HG03432 (cell line): ENCODE measurements at regions not wholly inside any gene's neighbourhood (a gene's known extent, or its start where the extent isn't known, plus 50 kb on each side); places are given as distances from the start of the nearest gene placed in this dataset.
"Not testable (repeated sequence)": the region's sequence is repeated elsewhere in the genome, so short reads cannot be mapped to it uniquely, and the experiment has no call there.

Experiments used
- ATAC-seq: cut with Tn5 transposase; IDR thresholded peaks from one replicate; pipeline ENCODE4 v1.9.1; 2021; ENCODE audit warnings: mild to moderate bottlenecking, moderate library complexity; ENCODE audit not compliant: unreplicated experiment

DNA sequence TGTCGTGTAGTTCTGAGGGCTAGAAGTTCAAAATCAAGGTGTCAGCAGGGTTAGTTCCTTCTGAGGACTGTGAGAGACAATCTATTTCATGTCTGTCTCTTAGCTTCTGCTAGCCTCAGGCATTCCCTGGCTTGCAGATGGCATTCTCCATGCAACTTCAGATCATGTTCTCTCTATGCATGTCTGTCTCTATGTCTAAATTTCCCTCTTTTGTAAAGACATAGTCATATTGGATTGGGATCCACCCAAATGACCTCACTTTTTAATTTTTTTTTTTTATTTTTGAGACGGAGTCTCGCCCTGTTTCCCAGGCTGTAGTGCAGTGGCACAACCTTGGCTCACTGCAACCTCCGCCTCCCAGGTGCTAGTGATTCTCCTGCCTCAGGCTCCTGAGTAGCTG is 104.6 kb downstream of the RAP2B start:
- ATAC-seq: no peak

DNA sequence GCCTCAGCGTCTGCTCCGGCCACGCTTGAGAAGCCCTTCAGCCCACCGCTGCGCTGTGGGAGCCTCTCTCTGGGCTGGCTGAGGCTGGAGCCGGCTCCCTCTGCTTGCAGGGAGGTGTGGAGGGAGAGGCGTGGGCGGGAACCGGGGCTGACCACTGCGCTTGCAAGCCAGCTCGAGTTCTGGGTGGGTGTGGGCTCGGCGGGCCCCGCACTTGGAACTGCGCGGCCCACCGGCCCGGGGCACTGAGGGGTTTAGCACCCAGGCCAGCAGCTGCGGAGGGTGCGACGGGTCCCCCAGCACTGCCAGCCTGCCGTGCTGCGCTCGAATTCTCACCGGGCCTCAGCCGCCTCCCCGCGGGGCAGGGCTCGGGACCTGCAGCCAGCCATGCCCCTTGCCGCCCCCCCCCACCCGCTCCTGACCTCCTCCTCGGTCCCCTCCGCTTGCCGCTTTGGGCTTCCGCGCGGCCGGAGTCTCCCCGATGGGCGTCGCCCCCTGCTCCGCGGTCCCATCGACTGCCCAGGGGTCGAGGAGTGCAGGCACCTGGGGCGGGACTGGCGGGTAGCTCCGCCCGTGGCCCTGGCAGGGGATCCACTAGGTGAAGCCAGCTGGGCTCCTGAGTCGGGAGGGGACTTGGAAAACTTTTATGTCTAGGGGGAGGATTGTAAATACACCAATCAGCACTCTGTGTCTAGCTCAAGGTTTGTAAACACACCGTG is 106.7 kb downstream of the RAP2B start:
- ATAC-seq: no peak

DNA sequence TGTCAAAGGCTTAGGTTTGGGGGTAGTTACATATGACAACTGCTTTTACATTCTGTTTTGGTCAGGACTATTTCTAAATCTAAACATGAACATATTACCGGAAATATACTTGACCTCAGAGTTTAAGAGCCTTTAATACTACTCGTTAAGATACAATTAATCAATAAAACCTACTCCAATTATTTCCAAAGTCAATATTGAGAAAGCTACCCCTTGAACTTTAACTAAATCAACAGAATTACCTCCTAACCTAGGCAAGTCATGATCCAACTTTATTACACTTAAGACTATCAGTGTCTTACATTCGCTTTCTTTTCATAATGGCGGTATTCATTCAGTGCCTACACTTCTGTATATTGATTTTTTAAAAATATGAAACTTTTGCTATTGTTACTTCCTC is 107.7 kb downstream of the RAP2B start:
- no peak for ATAC-seq

DNA sequence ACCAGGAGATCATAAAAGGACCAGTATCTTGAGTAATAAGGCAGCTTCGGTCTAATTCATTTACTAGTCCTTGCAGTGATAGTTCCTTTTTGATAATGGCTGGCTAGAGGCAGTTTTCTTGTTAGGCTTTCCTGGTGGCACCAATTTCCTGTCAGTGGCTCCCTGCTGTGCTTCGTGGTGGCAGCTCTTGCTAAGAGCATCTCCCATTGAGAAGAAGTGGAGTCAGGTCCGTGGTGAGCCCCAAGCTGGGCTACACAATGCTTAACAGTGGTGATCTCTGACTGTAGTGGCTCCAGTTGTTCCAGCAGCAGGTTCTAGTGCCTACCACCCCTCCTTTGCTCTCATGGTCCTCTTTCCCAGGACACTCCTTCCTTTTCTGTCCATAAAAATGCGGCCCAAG is 111.2 kb downstream of the RAP2B start:
- no peak for ATAC-seq

DNA sequence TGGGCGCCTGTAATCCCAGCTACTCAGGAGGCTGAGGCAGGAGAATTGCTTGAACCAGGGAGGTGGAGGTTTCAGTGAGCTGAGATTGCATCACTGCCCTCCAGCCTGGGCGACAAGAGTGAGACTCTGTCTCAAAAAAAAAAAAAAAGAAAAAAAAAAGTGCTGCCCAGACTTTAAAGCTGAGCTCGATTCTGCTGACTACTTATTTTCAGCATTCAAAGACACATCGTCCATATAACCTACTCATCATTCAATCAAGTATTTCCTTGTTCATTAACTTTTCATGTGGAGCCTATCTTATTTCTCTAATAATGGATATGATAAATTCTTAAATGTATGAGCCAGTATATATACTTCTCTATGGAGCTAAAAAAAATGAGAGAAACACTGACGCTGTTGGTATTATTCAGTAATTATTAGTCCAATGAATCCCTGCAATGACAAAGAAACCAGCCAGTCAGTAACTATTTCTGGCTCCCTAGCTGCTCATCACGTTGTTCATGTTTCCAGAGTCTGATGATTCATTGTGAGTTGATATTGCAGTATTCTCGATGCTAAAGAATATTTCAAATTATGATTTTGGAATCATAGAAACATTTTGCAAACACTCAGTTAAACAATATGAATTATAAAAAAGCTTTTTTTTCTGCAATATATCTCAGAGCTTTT is 111.9 kb downstream of the RAP2B start:
- ATAC-seq: no peak

DNA sequence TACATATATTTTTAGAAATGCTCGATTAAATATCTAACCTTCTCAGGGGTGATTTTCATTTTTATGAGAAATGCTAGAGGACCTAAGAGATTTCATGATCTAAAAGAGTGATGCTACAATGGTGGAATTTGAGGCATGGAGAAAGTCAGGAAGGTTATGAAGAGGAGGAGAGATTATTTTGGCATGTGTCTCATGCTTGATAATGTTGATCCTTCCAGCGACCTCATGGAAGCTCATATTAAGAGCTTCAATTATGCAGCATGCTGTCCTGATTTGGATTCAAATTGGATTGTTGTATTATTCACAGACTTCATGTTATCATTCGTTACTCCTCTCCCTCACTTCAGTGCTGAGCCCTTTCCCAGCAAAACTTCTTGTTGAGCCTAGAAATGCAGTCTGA is 112.5 kb downstream of the RAP2B start:
- ATAC-seq: no peak

DNA sequence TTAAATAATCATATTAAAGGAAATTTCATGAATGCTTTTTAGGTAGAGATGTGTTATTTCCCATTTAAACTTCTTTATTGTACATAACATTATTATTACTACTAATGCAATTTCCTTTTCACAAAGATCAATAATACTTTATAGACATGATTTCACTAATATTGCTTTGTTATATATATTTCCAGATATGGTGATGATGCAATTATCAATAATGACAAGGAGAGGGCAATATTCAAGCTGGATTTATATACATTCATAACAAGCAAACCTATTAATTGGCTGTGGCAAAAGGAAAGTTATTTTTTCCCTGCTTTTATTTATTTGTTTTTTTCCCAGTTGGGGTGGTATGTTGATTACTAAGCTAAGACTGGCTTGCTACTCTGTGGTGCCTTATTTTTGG is 113.5 kb downstream of the RAP2B start:
- ATAC-seq: no peak

DNA sequence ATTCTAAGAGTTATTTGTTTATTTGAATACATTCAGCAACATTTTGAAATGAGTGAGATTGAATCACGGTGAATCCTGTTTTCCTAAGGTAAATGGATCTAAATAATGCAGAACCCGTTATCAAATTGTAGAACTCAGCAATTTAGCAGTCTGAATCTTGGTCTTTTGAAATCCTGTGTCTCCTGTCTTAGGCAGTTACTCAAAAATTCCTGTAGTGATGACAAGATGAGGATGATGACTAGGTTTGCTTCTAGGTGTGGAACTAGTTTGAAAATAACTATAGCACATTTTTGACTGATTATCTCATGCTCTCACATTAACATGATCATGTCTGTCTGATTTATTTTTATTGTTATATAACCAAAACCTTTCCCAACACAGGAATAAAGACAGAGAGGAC is 115.0 kb downstream of the RAP2B start:
- ATAC-seq: no peak

DNA sequence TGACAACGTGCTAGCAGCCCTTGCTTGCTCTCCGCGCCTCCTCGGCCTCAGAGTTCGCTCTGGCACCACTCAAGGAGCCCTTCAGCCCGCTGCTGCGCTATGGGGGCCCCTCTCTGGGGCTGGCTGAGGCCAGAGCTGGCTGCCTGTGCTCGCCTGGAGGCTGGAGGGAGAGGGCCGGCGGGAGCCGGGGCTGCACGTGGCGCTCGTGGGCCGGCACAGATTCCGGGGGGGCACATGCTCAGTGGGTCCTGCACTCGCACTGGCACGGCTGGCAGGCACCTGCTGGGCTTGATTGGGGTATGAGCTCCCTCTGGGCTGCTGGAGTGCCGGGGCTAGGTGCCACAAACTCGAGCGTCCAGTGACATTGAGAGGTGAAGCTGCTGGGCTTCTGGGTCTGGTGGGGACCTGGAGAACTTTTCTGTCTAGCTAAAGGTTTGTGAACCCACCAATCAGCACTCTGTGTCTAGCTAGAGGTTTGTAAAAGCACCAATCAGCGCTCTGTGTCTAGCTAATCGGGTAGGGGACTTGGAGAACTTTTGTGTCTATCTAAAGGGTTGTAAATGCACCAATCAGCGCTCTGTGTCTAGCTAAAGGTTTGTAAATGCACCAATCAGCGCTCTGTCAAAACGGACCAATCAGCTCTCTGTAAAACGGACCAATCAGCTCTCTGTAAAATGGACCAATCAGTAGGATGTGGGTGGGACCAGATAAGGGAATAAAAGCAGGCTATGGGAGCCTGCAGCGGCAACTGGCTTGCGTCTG is 119.4 kb downstream of the RAP2B start:
- not testable (repeated sequence) for ATAC-seq

DNA sequence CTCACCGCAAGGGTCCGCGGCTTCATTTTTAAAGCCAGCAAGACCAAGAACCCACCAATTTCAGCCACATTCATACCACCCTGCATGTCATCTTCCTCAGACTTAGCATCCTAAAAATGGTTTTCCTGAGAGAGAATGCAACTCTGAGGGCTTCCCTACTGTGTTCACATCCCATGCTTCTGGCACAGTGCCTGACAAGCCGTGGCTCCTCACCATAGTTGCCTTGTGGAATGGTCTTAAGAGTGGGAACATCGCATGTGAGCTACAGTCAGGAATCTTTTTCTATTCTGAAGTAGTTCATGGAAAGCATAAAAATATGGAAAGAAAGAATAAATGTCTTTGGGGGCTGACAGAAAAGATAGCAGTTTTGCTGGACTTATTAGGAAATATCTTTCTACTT is 120.3 kb downstream of the RAP2B start:
- ATAC-seq: no peak

DNA sequence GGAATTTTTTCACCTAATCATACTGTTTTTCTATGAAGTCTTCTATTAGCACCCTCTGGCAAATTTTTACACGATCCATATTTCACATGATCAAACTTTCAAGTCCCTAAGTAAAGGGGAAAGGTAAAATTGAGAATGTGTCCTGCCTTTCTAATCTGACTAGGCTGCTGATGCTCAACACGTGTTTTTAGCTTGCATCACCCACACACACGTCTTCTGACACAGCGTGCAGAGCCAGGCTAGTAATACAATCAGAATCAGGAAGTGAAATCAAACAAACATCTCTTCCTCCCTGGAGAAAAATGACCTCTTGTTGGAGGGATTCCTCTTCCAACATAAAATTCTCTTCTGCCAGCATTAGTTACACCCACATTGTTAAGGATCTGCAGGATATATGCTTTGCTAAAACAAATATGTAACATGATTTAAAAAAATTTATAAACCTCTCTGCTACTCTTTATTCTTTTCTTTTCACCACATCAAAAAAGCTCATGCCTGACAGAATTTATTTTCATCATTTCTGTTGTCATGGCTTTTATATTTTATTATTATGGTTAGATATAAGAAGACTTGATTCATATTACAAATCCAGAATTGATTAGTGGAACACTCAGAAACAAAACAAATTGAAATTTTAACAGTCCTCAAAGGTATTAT is 122.4 kb downstream of the RAP2B start:
- peak; percentile 69 for ATAC-seq

DNA sequence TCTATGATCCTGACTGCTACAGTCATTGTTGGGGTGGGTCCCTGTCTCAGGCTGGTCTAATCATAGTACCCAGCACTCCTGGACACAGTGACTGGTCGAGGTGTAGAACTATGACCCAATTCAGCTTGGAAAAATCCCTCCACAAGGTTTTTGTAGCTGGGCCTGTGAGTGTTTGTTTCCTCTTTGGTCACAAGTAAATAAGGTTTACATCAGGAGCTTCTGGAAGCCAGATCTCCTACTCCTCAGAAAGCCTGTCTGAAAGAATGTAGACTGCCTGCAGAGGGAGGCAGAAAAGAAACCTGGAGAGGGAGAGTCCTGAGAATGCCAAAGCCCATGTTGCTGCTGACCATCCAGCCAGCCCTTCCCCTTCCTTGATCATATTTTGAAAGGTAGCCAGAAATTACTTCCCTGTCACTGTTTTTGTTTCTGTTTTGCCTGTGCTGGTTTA is 123.2 kb downstream of the RAP2B start:
- ATAC-seq: no peak

DNA sequence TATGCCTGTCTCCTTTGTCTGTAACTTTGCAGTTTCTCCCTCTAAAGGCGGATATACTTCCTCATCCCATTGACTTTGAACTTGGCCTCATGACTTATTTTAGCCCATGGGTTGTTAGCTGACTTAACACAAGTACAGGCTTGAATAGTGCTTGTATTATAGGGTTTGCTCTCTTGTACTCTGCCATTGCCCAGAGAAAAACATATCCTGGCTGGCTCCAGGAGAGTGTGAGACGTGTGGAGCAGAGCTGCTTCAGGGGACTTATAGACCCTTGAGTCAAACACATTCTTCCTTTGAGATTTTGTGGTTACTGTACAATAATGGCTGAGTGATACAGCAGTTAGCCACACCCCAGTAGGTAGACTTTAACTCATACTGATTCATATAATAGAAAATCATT is 124.0 kb downstream of the RAP2B start:
- no peak for ATAC-seq

DNA sequence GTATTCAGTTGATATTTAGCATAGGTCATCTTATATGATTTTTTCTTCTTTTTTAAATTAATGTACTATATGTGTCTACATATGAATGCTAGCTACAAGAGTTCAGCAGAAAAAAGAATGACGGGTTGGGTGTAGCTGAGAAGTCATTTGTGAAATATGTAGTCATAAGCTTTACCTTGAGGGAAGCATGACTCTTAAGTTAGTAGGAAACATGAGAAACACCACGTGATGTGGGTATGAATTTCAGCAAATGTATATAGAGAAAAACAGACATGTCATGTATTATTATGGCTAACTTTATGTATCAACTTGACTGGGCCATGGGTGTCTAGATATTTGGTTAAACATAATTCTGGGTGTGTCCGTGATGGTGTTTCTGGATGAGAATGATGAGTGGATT is 125.0 kb downstream of the RAP2B start:
- no peak for ATAC-seq

DNA sequence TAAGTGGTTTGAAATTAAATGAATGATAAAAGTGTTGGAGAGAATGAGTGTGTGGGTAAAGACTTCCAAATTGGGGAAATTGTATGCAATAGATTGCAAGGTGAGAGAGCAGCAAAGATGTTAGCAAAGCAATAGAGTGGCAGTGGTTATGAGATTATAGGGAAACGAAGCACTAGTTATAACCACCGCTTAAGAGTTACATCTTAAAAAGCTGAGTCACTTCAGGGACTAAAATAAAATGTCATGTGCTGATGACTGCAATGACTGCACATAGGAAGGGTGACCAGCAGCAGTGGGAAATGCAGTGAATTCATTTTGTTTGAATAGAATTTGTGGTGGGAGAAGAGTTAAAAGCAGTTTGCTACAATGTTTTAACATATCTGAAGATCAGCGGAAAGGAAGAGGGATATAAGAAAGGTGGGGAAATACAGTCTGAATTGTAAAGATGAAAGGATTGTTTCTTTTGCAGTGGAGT is 127.3 kb downstream of the RAP2B start:
- ATAC-seq: no peak

DNA sequence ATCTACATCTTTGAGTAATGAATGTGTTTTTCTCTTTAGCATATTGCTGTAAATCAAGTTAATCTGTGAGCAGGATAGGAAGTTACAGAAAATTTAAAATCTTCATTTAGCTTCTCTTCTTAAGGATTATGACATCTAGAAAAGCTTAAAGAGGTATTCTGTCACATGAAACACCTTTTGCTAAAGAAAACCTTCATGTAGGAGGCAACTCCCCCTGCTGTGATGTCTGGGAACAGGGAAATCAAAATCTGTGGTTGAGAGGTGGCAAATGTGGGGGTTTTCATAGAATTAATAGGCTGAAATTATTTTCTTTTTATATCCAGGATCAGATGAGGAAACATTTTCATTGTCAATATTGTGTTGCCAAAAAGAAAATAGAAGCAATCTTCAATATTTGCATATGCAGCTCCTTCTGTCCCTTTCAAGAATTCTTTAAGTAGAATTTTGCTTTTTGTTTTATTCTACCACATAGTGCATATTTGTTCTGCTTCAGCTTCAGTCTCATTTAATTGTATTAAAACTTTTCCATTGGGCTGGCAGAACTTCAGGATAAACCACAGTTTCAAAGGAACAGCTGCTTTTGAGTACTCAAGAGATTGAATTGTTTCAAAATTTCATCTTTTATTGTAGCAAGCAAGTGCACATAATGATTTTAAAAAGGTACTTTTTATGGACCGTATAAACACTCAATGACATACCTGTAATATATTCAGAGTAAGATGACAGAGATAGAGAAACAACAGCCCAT is 128.4 kb downstream of the RAP2B start:
- no peak for ATAC-seq

DNA sequence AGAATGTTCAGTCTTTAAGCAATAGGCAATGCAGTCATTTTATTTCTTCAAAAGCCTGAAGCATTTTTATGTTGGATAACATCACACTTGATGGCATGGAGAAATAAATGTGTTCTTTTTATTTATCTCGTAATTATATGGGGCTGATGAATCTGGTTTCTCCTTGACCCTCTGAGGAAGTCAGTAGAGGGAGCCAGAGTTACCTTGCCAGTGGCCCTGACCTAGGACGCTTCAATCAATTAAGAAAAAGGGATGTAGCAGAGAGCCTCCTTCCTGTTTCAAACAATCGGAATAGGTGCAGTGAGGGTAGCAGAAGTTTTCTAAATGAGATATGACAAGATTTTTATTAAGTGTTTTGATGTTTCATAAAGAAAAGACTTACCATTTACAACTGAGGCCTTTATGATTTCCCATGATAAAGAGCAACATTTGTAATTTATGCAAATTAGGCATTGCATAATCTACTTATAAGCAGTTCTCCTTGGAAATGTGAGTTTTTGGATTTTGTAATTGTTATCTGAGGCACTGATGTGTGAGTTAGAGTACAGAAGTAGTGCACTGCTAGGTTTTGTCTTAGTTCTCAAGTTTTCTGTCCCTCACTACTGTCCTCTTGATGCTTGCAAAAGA is 129.1 kb downstream of the RAP2B start:
- ATAC-seq: peak; percentile 41

DNA sequence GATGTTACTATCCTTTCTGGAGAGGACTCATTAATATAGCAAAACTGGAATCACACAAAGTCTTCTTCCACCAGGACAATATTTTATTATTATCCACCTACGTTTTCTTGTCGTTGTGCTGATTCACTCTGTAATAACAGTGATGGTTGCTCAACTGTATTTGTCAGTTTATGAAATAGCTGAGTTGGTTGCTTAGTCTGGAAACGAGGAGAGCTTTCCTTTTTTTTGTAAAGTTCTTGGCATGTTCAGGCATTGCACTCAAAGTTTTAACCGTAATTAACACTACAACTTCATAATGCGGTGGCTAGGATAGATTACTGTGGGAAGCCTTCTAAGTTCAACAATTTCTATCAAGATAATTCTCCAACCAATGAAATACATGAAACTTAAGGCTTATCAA is 131.2 kb downstream of the RAP2B start:
- ATAC-seq: no peak

DNA sequence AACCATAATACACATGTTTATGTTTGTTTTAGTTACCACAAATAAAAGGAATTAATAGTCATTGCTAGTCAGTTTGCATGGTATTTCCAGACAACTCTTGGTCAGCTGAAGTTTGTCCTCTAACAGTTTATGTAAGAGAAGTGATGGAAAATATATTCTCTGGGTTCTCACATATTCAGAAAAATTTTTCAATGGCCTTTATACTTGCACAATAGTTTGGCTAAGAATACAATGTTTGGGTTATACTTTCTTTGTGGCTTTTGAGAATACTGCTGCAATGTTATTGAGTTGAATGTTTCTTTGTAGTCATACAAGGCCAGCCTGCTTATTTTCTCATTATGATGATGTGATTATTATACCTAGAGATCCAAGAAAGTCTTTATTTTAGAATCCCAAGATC is 133.9 kb downstream of the RAP2B start:
- no peak for ATAC-seq

DNA sequence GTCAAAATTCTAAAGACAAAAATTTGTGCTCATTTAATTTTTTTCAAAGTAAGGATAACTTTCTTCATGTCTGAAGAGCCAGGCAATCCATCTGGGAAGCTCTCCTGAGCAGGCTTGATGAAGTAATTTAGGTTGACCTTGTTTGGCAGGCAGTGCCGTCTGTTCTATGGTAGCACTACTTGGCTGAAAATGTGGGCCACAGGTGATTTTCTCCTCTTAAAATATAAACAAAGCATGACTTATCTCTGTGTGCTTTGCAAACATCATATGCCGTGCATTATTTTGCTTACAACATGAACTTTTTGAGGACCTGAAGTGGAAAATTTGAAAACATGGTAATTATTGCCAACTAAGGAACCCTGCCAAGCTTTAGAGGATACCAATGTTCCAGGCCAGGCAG is 143.2 kb downstream of the RAP2B start:
- no peak for ATAC-seq
